Stimulated activated CD8-positive, alpha-beta memory T cell treated with anti-CD3 and anti-CD28 coated beads, Interleukin-7, amount 100 ng/mL, for 4 hours (primary cell): ENCODE measurements at regions not wholly inside any gene's neighbourhood (a gene's known extent, or its start where the extent isn't known, plus 50 kb on each side); places are given as distances from the start of the nearest gene placed in this dataset.

ENCODE experiments used
- DNase-seq, 2 donors: peaks; one replicate each; pipeline ENCODE4 v3.0.0-alpha.2; 2020; ENCODE audit warnings: low read depth in 2 of 2

GRCh38 chr17:68812876-68813584, 142.2 kb downstream of the ABCA8 start:
- no peak for DNase-seq

- no peak for DNase-seq
Measured at GRCh38 chr17:68809148-68809547, 146.0 kb downstream of the ABCA8 start.

- no peak for DNase-seq
Measured at GRCh38 chr17:68807998-68808772, 147.0 kb downstream of the ABCA8 start.

- no peak for DNase-seq
Measured at GRCh38 chr17:68805609-68806008, 149.6 kb downstream of the ABCA8 start.

- no peak for DNase-seq
Measured at GRCh38 chr17:68804777-68805520, 150.2 kb downstream of the ABCA8 start.

GRCh38 chr17:68803164-68803929, 151.8 kb downstream of the ABCA8 start:
- DNase-seq = no peak

GRCh38 chr17:68801335-68802247, 153.6 kb downstream of the ABCA8 start:
- DNase-seq = no peak

GRCh38 chr17:68800751-68801150, 154.4 kb downstream of the ABCA8 start:
- no peak for DNase-seq

GRCh38 chr17:68794636-68795434, 160.4 kb downstream of the ABCA8 start:
- no peak for DNase-seq

- no peak for DNase-seq
Measured at GRCh38 chr17:68792873-68793272, 162.3 kb downstream of the ABCA8 start.

- no peak for DNase-seq
Measured at GRCh38 chr17:68792042-68792685, 163.0 kb downstream of the ABCA8 start.

GRCh38 chr17:68790931-68791330, 164.3 kb downstream of the ABCA8 start:
- no peak for DNase-seq

GRCh38 chr17:68790492-68790891, 164.7 kb downstream of the ABCA8 start:
- DNase-seq = no peak

- DNase-seq = no peak
Measured at GRCh38 chr17:68789203-68789962, 165.8 kb downstream of the ABCA8 start.

GRCh38 chr17:68785565-68786486, 169.4 kb downstream of the ABCA8 start:
- no peak for DNase-seq

GRCh38 chr17:68784431-68784830, 170.8 kb downstream of the ABCA8 start:
- DNase-seq = no peak

- no peak for DNase-seq
Measured at GRCh38 chr17:68783861-68784260, 171.3 kb downstream of the ABCA8 start.

GRCh38 chr17:68782789-68783188, 172.4 kb downstream of the ABCA8 start:
- DNase-seq = no peak
